Upper lobe of left lung (tissue), 4 donors: ENCODE measurements at regions not wholly inside any gene's neighbourhood (a gene's known extent, or its start where the extent isn't known, plus 50 kb on each side); places are given as distances from the start of the nearest gene placed in this dataset.

Experiments
- CTCF ChIP-seq, 6 experiments: fragments of 450-650 bp in 4 of 6; fragments of 200-600 bp in 2 of 6; sonication (generic) in 2 of 6; IDR thresholded peaks; one replicate each; pipeline ENCODE4 v1.5.1; 2016 to 2019; ENCODE audit warnings: antibody characterized with exemption in 6 of 6
- EP300 ChIP-seq, 4 donors: sonication (generic); formaldehyde crosslinking; IDR thresholded peaks; one replicate each; pipeline ENCODE4 v1.5.1; 2017; ENCODE audit warnings: antibody characterized with exemption in 4 of 4, control low read depth in 2 of 4
- POLR2A ChIP-seq, 4 donors: fragments of 450-650 bp; IDR thresholded peaks; one replicate each; pipeline ENCODE4 v1.5.1; 2016 to 2017; ENCODE audit warnings: antibody characterized with exemption in 4 of 4, mild to moderate bottlenecking in 2 of 4
- POLR2AphosphoS5 ChIP-seq, 2 donors: sonication (generic); formaldehyde crosslinking; IDR thresholded peaks; one replicate each; pipeline ENCODE4 v1.5.1; 2017; ENCODE audit warnings: antibody characterized with exemption in 2 of 2

GRCh38 chr5:122252319-122252718, 59.7 kb upstream of the SNCAIP start:
- TF ChIP-seq POLR2A (IDR thresholded peaks at IDR 0.05) (no peak), CTCF (IDR thresholded peaks at IDR 0.05) (no peak), POLR2AphosphoS5 (IDR thresholded peaks at IDR 0.05) (no peak), EP300 (IDR thresholded peaks at IDR 0.05) (no peak)
